ENCODE measurements at regions not wholly inside any gene's neighbourhood (a gene's known extent, or its start where the extent isn't known, plus 50 kb on each side); places are given as distances from the start of the nearest gene placed in this dataset.

GRCh38 chr20:57787151-57787989 is 77.6 kb upstream of the PMEPA1 start:
- TF ChIP-seq CTCF (conservative IDR thresholded peaks at IDR 0.05 in 1 of 2, IDR thresholded peaks at IDR 0.05 in 1 of 2; ENCODE audit: extremely low read depth in 1 of 2, insufficient read depth in 1 of 2, low read depth in 1 of 2, low read length in 2 of 2), result no peak
- TF ChIP-seq EZH2 (IDR thresholded peaks at IDR 0.05; ENCODE audit: borderline replicate concordance, low read length), result no peak
